ENCODE measurements at regions not wholly inside any gene's neighbourhood (a gene's known extent, or its start where the extent isn't known, plus 50 kb on each side); places are given as distances from the start of the nearest gene placed in this dataset.
A peak's percentile ranks its signal among the peaks of the same experiment; 100 is the strongest.

DNA sequence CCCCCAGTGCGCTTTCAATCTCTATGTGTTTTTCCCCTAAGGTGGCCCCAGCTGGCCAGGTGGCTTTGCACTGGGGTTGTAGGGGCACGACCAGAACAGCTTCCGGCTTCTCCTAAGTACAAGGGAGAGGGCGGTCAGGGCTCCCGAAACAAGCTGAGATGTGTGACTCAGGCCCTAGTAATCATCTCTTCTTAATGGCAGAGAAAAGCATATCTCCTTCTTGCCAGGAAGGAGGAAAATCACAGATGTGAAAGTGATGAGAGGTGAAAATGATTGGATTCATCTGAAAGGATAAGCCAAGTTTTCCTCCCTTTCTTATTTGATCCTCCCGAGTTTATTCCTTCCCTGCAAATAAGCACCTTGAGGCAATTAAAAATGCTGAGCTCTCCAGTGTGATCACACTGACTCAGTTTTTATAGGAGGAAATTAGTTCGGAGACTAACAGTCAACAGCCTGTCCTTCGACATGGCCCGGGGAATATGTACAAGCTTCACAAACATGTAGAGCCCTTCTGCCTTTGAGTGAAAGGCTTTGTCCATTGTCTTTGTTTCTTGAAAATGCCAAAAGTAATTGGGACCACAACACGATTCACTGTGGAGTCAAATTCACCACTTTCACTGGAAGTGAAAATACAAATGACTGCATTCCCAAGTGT is 514.8 kb downstream of the PSAT1 start:
- Mint-ChIP-seq H3K4me1 (no peaks in the 10 kb centered on the region), H3K9me3 (no peaks in the 10 kb centered on the region), H3K27ac (no peak overlapping the region), H3K36me3 (ENCODE audit: low read depth) (no peaks in the 10 kb centered on the region), H3K4me3 (no peak overlapping the region), H3K27me3 (no peaks in the 10 kb centered on the region)
- ChIA-PET CTCF (no interaction called here), POLR2A (no interaction called here)
- no peak for DNase-seq

- Mint-ChIP-seq H3K4me3 (no peak overlapping the region), H3K36me3 (ENCODE audit: low read depth) (no peaks in the 10 kb centered on the region), H3K9me3 (no peaks in the 10 kb centered on the region), H3K27me3 (no peaks in the 10 kb centered on the region), H3K4me1 (no peaks in the 10 kb centered on the region), H3K27ac (no peak overlapping the region)
- DNase-seq = no peak
- ChIA-PET POLR2A (no interaction called here), CTCF (no interaction called here)
Observed at GRCh38 chr9:78812665-78813064, 515.7 kb downstream of the PSAT1 start.

DNA sequence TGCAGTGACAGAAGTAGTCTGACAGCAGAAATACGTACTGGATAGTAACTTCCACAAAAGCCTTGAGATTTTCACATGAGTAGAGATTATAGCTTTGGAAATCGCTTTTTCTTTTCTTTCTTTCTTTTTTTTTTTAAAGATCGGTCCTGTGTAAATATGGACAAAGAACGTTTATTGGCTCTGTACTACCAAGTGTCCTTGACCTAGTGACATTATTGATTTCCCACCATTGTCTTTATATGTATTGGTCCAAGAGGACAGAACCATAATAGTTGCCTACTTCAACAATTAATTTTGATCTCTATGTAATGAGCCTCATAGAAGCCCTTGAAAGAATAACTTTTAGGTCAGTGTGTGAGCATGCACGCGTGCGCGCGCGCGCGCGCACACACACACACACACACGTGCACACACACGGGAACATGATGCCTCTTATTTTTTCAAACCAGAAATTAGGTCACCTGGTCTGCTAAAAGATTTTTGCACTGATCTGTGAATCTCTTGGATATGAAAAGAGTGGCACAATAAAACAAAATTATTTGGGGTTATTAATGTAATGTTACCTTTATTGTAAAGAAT is 516.8 kb downstream of the PSAT1 start:
- ChIA-PET POLR2A (no interaction called here), CTCF (no interaction called here)

GRCh38 chr9:78821126-78821822 is 524.3 kb downstream of the PSAT1 start:
- Mint-ChIP-seq H3K4me1 (peaks cover 3% of the 10 kb centered on the region), H3K27me3 (no peaks in the 10 kb centered on the region), H3K4me3 (no peak overlapping the region), H3K27ac (no peak overlapping the region), H3K9me3 (no peaks in the 10 kb centered on the region), H3K36me3 (ENCODE audit: low read depth) (no peaks in the 10 kb centered on the region)
- DNase-seq = peak; percentile 10
- ChIA-PET POLR2A (no interaction called here), CTCF (no interaction called here)

More for the DNA sequence above, 516.8 kb downstream of the PSAT1 start:
- H3K4me3 Mint-ChIP-seq = no peak overlapping the region
- no peak overlapping the region for H3K27ac Mint-ChIP-seq
- H3K4me1 Mint-ChIP-seq = no peaks in the 10 kb centered on the region
- no peaks in the 10 kb centered on the region for H3K27me3 Mint-ChIP-seq
- DNase-seq = no peak
- no peaks in the 10 kb centered on the region for H3K9me3 Mint-ChIP-seq
- H3K36me3 Mint-ChIP-seq (ENCODE audit: low read depth) = no peaks in the 10 kb centered on the region

DNA sequence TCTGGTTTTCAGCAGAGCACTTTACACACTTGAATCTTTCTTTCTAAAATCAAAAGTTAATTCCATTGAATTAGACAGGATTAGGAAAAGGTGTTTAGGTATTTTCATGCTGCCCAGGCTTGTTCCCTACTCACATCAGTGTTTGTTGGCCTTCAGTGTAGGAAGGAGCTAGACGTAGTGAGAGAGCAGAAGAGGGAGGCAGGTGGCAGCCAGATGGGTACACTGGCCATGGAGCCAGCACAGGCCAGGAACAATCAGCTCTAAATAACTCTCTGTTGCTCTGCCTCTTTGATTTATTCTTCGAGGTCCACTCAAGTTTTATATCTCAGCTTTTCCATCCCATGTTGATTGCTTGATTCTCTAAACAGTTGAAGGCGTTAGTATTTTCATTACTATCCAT is 529.6 kb downstream of the PSAT1 start:
- no peaks in the 10 kb centered on the region for H3K4me1 Mint-ChIP-seq
- H3K4me3 Mint-ChIP-seq = no peak overlapping the region
- ChIA-PET CTCF (interaction anchor here (0.7 kb wide), 1 partner anchor 1128 kb away, joined by 3 read pairs; no protein-coding TSS in a partner anchor), POLR2A (no interaction called here)
- H3K27me3 Mint-ChIP-seq = no peaks in the 10 kb centered on the region
- no peak overlapping the region for H3K27ac Mint-ChIP-seq
- no peaks in the 10 kb centered on the region for H3K9me3 Mint-ChIP-seq
- no peaks in the 10 kb centered on the region for H3K36me3 Mint-ChIP-seq (ENCODE audit: low read depth)
- no peak for DNase-seq

DNA sequence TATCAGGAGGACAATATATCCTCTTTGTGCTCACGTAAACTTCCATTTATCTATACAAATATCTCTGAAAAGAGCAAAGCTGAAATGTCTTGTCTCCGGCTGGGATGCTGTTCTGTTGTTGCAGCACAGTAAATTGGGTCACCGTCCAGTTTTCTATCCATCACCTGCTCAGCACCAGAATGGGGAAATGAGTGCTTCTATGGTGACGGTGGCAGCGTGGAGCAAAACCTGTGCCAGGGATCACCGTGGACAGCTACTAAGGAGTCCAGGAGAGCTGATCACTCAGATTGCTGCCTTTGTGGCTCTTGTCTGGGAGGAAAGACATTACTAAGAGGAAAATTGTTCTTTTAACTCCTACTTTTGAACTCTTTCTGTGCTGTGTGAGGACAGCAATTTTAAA is 531.6 kb downstream of the PSAT1 start:
- no peaks in the 10 kb centered on the region for H3K4me1 Mint-ChIP-seq
- no peaks in the 10 kb centered on the region for H3K27me3 Mint-ChIP-seq
- no peak overlapping the region for H3K4me3 Mint-ChIP-seq
- DNase-seq = no peak
- no peaks in the 10 kb centered on the region for H3K36me3 Mint-ChIP-seq (ENCODE audit: low read depth)
- ChIA-PET CTCF (no interaction called here), POLR2A (no interaction called here)
- H3K9me3 Mint-ChIP-seq = no peaks in the 10 kb centered on the region
- H3K27ac Mint-ChIP-seq = no peak overlapping the region

DNA sequence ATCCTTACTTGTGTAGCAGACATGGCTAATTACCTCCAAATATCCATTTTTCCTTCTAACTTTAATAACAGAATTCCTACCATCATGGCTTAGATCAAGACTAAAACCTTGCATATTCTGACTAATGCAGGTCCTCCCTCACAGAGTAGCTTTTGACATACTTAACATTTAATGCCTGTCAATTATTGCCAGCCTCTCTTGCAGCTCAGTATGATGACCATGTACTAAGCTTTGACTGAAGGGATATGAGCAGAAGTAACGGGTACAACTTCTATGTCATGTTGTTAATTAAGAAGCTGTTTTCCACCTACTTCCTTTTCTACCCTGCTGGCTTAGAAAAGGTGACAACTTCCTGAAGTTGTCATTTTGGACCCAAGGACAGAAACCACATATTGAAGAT is 533.4 kb downstream of the PSAT1 start:
- CTCF ChIA-PET = no interaction called here
- Mint-ChIP-seq H3K27ac (no peak overlapping the region), H3K4me3 (no peak overlapping the region), H3K4me1 (no peaks in the 10 kb centered on the region), H3K27me3 (no peaks in the 10 kb centered on the region), H3K9me3 (no peaks in the 10 kb centered on the region), H3K36me3 (ENCODE audit: low read depth) (no peaks in the 10 kb centered on the region)
- DNase-seq = no peak
- POLR2A ChIA-PET = no interaction called here

GRCh38 chr9:78831726-78832125 is 534.8 kb downstream of the PSAT1 start:
- Mint-ChIP-seq H3K9me3 (no peaks in the 10 kb centered on the region), H3K4me3 (no peak overlapping the region), H3K4me1 (no peaks in the 10 kb centered on the region), H3K27ac (no peak overlapping the region), H3K36me3 (ENCODE audit: low read depth) (no peaks in the 10 kb centered on the region), H3K27me3 (no peaks in the 10 kb centered on the region)
- DNase-seq = no peak
- POLR2A ChIA-PET = no interaction called here
- CTCF ChIA-PET = no interaction called here

DNA sequence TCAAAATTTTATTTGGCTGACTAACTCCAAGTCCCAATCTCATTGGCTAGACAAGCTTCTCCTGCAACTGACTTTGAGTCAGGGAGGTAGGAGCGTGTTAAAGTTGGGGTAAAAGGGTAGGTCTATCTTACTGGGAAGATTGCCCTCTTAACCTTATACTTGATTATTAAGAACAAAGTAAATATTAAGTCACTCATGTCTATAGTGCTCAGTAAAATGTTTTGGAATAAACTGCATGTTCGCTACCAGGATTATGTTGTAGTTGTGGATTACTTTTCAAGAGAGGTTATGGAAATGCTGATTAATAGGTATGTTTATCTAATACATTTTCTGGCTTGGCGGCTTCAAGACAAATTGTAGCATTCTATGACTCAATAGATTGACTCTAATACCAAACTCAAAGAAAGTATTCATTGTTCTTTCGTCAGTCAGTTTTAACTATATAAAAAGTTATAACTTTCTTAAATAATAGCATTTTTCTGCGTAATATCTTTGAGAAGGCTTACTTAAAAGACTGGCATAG is 539.1 kb downstream of the PSAT1 start:
- Mint-ChIP-seq H3K9me3 (no peaks in the 10 kb centered on the region), H3K27ac (no peak overlapping the region), H3K27me3 (no peaks in the 10 kb centered on the region), H3K4me3 (no peak overlapping the region), H3K36me3 (ENCODE audit: low read depth) (no peaks in the 10 kb centered on the region), H3K4me1 (no peaks in the 10 kb centered on the region)
- POLR2A ChIA-PET = no interaction called here
- CTCF ChIA-PET = no interaction called here
- DNase-seq = no peak

- no peak for DNase-seq
- no peaks in the 10 kb centered on the region for H3K4me1 Mint-ChIP-seq
- H3K27ac Mint-ChIP-seq = no peak overlapping the region
- H3K36me3 Mint-ChIP-seq (ENCODE audit: low read depth) = no peaks in the 10 kb centered on the region
- H3K27me3 Mint-ChIP-seq = no peaks in the 10 kb centered on the region
- peaks cover 7% of the 10 kb centered on the region for H3K9me3 Mint-ChIP-seq
- H3K4me3 Mint-ChIP-seq = no peak overlapping the region
- CTCF ChIA-PET = no interaction called here
- POLR2A ChIA-PET = no interaction called here
Observed at GRCh38 chr9:78839252-78839651, 542.3 kb downstream of the PSAT1 start.

GRCh38 chr9:78848061-78848460 is 551.1 kb downstream of the PSAT1 start:
- H3K4me1 Mint-ChIP-seq = no peaks in the 10 kb centered on the region
- no peak overlapping the region for H3K4me3 Mint-ChIP-seq
- peaks cover 7% of the 10 kb centered on the region for H3K9me3 Mint-ChIP-seq
- H3K27me3 Mint-ChIP-seq = no peaks in the 10 kb centered on the region
- no peak overlapping the region for H3K27ac Mint-ChIP-seq
- no peak for DNase-seq
- H3K36me3 Mint-ChIP-seq (ENCODE audit: low read depth) = no peaks in the 10 kb centered on the region
- CTCF ChIA-PET = no interaction called here
- POLR2A ChIA-PET = no interaction called here

- Mint-ChIP-seq H3K27me3 (no peaks in the 10 kb centered on the region), H3K4me1 (no peaks in the 10 kb centered on the region), H3K36me3 (ENCODE audit: low read depth) (no peaks in the 10 kb centered on the region), H3K4me3 (no peak overlapping the region), H3K9me3 (no peaks in the 10 kb centered on the region), H3K27ac (no peak overlapping the region)
- ChIA-PET POLR2A (no interaction called here), CTCF (no interaction called here)
- no peak for DNase-seq
Observed at GRCh38 chr9:78856144-78856543, 559.2 kb downstream of the PSAT1 start.

DNA sequence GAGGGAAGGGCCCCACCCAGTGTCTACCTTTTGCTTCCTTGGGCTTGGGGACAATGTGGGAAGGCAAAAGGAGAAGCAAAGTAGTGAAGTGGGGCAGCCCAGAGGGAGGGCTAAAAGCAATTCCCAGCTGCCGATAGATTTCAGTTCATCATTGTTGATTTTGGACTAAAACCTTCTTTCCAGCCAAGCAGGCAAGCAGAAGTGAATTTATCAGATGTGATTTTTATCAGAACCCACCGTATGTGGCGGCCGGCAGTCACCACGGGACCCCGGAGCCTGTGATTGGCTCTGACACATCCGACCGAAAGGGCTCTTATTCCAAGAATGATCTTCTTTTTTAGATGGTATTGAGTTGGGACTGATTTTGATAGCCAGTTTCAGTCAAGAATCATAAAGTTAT is 559.9 kb downstream of the PSAT1 start:
- Mint-ChIP-seq H3K9me3 (no peaks in the 10 kb centered on the region), H3K4me3 (no peak overlapping the region), H3K4me1 (no peaks in the 10 kb centered on the region), H3K27me3 (no peaks in the 10 kb centered on the region), H3K27ac (no peak overlapping the region), H3K36me3 (ENCODE audit: low read depth) (no peaks in the 10 kb centered on the region)
- DNase-seq = no peak
- ChIA-PET POLR2A (no interaction called here), CTCF (interaction anchor here (1.4 kb wide), 1 partner anchor 14 kb away, joined by 3 read pairs; no protein-coding TSS in a partner anchor)
